Suppressor macrophage treated with lipopolysaccharide for 4 hours (primary cell): ENCODE measurements at regions not wholly inside any gene's neighbourhood (a gene's known extent, or its start where the extent isn't known, plus 50 kb on each side); places are given as distances from the start of the nearest gene placed in this dataset.

Source experiments
- DNase-seq: peaks from one replicate; pipeline ENCODE4 v3.0.0-alpha.2; 2020

DNA sequence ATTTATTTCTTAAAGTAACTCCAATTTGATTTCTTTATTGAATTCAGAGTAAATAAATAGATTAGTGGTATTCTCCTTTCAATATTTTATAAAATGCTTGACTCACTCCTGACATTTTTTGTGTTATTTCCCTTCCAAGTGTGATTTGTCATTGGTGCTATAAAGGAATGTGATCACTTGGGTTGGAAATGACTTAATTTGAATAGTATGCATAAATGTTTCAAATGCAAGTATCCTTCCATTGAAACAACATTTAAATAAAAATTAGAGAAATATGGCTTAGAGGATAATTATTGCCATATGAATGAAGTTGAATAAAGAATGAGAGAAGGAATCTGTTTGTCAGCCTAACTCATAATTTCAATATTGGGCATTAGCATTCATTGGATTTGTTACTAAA, 182.7 kb downstream of the PABPC4L start:
- DNase-seq = no peak

- no peak for DNase-seq
Measured at GRCh38 chr4:134001057-134001456, 200.5 kb downstream of the PABPC4L start.

DNA sequence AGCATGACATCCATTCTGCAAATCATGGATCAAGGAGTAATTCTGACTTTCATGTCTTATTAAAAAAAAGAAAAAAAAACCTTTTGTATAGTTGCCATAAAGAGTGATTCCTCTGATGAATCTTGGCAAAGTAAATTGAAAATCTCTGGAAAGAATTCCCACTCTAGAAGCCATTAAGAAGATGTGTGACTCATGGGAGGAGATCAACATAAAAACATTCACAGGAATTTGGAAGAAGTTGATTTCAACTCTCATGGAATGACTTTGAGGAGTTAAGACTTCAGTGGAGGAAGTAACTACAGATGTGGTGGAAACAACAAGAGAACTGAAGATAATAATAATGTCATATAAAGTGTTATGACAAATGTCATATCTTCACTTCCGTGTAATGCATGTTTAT, 204.2 kb downstream of the PABPC4L start:
- DNase-seq = no peak

DNA sequence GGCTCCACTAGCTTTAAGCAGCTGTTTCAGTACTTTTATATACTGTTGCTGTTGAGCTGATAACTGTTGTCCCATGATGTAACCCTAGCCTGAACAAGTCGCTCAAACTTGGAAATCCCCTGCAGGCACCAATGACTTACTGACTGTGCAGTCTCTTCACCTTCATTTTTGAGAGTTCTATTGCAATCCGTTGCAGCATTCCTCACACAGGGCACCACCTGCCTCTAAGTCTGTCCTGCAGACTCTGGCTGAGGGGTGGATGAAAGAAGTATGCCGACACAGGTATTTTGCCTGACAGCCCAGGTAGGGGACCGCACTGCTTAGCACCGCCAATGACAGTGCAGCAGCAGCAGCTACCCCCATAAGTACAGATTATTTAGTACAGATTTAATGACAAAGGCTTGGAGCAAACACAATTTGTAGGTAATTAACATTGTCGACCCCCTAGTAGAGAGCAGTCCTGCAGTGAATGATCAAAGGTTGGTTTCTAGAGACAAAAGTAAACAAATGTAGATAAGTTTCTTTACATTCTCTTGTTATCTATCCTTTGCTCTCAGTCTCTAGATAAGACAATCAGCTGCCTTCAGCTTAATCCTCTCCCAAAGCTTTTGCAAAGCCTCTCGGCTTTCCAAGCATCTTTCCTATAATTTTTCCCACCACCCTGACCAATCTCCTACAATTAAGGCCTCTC, 205.0 kb downstream of the PABPC4L start:
- DNase-seq = no peak

- no peak for DNase-seq
Measured at GRCh38 chr4:133995243-133995960, 206.2 kb downstream of the PABPC4L start.

- DNase-seq = no peak
Measured at GRCh38 chr4:133982533-133983224, 218.9 kb downstream of the PABPC4L start.

DNA sequence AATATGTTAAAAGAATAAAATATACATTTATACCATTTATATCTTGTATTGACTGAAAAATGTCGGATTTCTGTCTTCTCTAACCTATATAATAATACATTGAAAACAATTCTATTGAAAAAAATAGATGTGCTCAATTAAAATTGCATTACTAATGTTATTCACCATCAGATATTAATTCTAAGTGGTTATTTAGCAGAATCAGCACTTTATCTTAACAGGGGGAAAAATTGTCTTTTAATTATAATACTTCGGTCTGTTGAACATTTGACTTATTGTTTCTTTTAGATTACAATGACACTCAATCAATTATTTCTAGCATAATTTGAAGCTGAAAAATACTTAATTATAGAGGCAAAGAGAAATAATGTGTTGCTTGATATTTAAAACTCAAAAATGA, 220.3 kb downstream of the PABPC4L start:
- DNase-seq = no peak

GRCh38 chr4:133972586-133972985, 229.0 kb downstream of the PABPC4L start:
- DNase-seq = no peak

GRCh38 chr4:133969202-133969848, 232.3 kb downstream of the PABPC4L start:
- no peak for DNase-seq

DNA sequence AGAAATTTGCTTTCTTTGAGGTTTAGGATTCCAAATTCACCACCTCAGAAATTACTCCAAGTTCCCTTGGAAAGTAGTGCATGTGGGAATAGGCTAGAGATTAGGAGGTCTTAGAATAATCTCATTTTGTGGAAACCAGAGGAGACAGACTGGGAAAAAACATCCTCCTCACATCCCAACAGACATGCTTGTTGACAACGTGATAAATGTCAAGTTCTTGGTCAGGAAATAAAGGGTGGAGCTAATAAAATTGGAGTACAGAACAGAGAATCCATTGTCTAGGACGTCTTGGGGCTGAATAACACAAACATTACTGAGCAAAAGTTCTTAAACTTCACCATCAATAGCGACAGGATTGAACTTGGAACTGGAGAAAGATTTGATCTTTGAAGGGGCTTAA, 233.4 kb downstream of the PABPC4L start:
- no peak for DNase-seq

GRCh38 chr4:133960975-133961374, 240.6 kb downstream of the PABPC4L start:
- DNase-seq = no peak

DNA sequence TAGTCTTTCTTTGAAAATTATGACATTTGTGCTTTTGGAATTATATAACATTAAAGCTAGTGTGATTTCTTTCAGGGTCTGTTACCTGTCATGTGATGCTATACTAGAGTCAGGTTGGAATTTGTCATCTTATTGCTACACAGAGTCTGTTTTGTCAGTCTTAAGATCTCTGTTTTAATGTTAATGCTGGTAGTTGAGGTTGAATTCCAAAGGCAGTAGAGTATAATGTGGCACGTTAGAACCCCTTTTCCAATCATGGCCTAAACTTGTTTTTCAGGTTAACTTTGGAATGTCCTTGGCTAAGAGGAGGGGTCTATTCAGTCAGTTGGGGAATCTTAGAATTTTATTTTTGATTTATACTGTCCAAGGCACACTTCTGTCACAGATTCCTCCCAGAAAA, 258.5 kb downstream of the PABPC4L start:
- no peak for DNase-seq

- DNase-seq = no peak
Measured at GRCh38 chr4:133938061-133938460, 263.5 kb downstream of the PABPC4L start.

GRCh38 chr4:133929531-133930239, 271.9 kb downstream of the PABPC4L start:
- DNase-seq = no peak

DNA sequence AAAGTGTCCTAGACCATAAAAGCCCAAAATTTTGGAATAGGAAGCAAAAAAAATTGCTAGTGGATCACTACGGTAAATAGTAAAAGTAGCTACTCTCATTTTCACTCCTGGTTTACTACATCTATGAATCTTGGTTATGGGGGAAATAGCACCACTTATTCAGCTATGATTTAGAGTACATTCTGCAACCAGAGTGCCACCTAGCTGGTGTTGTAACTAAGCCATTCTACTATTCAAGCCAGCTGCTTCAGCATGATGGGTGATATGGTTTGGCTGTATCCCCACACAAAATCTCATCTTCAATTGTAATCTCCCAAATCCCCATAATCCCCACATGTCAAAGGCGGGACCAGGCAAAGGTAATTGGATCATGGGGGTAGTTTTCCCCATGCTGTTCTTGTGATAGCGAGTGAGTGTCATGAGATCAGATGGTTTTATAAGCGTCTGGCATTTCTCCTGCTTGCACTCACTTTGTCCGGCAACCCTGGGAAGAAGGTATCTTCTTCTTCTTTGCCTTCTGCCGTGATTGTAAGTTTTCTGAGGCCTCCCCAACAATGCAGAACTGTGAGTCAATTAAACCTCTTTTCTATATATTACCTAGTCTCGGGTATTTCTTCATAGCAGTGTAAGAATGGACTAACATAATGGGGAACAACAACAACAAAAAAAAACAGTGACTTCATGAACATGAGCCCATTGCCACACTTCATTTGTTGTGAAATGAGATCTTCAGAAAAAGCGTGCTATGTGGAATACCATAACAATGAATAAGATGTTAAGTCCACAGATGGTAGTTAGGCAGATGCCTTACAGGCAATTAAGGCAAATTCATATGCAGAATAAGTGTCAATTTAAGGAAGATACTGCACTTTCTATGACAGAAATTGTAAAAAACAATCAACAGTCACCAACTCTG, 280.1 kb downstream of the PABPC4L start:
- DNase-seq = no peak

DNA sequence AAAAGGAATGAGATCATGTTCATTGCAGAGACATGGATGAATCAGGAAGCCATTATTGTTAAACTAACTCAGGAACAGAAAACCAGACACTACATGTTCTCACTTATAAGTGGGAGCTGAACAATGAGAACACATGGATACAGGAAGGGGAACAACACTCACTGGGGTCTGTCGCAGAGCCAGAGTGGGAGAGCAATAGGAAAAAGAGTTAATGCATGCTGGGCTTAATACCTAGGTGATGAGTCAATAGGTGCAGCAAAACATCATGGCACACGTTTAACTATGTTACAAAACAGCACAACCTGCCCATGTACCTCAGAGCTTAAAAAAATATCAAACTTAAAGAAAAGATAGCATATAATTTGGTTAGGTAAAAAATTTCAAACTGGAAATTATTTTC, 281.4 kb downstream of the PABPC4L start:
- no peak for DNase-seq

- DNase-seq = no peak
Measured at GRCh38 chr4:133910165-133910564, 291.4 kb downstream of the PABPC4L start.

- DNase-seq = no peak
Measured at GRCh38 chr4:133903029-133903428, 298.6 kb downstream of the PABPC4L start.

DNA sequence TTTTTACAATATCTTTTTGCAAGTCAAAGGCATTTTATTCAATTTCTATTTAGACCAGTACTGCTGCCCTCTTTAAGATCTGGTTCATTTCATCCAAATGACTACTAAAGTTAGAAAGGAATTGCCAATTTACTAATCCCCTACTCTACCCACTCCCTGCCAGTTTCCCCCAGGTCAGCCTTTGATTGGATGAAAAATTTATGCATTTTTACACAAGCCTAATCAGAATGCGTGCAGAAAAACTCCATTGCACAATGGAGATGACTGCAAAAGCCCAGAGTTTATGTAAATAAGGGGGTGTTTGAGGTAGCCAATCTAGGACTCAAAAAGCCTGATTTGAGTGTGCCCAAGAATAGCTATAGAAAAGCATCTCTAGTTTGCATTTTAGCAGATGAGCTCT, 310.6 kb downstream of the PABPC4L start:
- no peak for DNase-seq

DNA sequence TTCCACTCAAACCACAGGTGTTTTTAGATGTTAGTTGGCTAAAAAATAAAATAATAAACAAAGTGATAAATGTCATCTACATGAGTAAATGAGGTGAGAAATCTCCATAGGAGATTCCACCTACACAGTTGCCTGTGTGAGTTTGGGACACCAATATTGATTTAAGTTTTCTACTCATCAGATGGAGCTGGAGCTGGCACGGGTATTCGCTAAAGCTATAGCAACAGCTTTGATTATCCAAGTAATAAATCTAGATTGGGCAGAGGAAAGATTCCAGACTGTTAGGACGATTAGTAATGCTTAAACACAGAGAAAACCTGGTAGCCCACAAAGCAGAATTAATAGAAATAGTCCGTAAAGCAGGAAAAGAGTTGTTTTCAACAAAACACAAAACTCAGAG, 313.9 kb downstream of the PABPC4L start:
- no peak for DNase-seq

- no peak for DNase-seq
Measured at GRCh38 chr4:133869486-133869885, 332.1 kb downstream of the PABPC4L start.

- no peak for DNase-seq
Measured at GRCh38 chr4:133868856-133869255, 332.7 kb downstream of the PABPC4L start.
